TTC549 (cell line): ENCODE measurements at regions not wholly inside any gene's neighbourhood (a gene's known extent, or its start where the extent isn't known, plus 50 kb on each side); places are given as distances from the start of the nearest gene placed in this dataset.

Experiments used
- FAIRE-seq: peaks from 2 replicates; lab custom pipeline; 2012; peaks lifted over from hg19 to GRCh38; lab: Jason Lieb, UNC

- no peak for FAIRE-seq
Measured at GRCh38 chr3:87041191-87041590, 50.2 kb upstream of the VGLL3 start.
